PC-9 (cell line): ENCODE measurements at regions not wholly inside any gene's neighbourhood (a gene's known extent, or its start where the extent isn't known, plus 50 kb on each side); places are given as distances from the start of the nearest gene placed in this dataset.
"Not testable (repeated sequence)": the region's sequence is repeated elsewhere in the genome, so short reads cannot be mapped to it uniquely, and the experiment has no call there.

Source experiments
- EZH2 ChIP-seq: fragments of 200-600 bp; sonication (generic); IDR thresholded peaks from 2 replicates; pipeline ENCODE4 v1.8.0; 2017; ENCODE audit warnings: antibody characterized with exemption, low read depth
- TF ChIP-seq, protein P1 (sequence below): fragments of 200-600 bp; sonication (generic); conservative IDR thresholded peaks from 2 replicates; pipeline ENCODE4 v1.6.1; 2017; ENCODE audit warnings: mixed run types, antibody characterized with exemption, mild to moderate bottlenecking, moderate library complexity

DNA sequence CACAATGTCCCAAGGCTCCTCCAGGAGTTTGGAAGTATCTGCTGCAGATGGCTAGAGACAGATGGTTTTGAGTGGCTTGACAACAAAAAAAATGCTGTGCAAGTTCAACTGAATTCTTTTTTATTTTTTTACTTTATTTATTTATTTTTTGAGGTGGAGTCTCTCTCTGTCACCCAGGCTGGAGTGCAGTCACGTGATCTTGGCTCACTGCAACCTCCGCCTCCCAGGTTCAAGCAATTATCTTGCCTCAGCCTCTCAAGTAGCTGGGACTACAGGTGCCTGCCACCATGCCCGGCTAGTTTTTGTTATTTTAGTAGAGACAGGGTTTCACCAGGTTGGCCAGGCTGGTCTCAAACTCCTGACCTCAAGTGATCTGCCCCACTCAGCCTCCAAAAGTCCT is 274.3 kb upstream of the TMTC4 start:
- TF ChIP-seq, protein P1, sequence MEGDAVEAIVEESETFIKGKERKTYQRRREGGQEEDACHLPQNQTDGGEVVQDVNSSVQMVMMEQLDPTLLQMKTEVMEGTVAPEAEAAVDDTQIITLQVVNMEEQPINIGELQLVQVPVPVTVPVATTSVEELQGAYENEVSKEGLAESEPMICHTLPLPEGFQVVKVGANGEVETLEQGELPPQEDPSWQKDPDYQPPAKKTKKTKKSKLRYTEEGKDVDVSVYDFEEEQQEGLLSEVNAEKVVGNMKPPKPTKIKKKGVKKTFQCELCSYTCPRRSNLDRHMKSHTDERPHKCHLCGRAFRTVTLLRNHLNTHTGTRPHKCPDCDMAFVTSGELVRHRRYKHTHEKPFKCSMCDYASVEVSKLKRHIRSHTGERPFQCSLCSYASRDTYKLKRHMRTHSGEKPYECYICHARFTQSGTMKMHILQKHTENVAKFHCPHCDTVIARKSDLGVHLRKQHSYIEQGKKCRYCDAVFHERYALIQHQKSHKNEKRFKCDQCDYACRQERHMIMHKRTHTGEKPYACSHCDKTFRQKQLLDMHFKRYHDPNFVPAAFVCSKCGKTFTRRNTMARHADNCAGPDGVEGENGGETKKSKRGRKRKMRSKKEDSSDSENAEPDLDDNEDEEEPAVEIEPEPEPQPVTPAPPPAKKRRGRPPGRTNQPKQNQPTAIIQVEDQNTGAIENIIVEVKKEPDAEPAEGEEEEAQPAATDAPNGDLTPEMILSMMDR = not testable (repeated sequence)
- TF ChIP-seq EZH2 = not testable (repeated sequence)
